GM18909 (cell line): ENCODE measurements at regions not wholly inside any gene's neighbourhood (a gene's known extent, or its start where the extent isn't known, plus 50 kb on each side); places are given as distances from the start of the nearest gene placed in this dataset.
"Not testable (repeated sequence)": the region's sequence is repeated elsewhere in the genome, so short reads cannot be mapped to it uniquely, and the experiment has no call there.

ENCODE experiments used
- ATAC-seq: cut with Tn5 transposase; IDR thresholded peaks from one replicate; pipeline ENCODE4 v1.9.1; 2021; ENCODE audit warnings: mild to moderate bottlenecking; ENCODE audit not compliant: unreplicated experiment, poor library complexity

DNA sequence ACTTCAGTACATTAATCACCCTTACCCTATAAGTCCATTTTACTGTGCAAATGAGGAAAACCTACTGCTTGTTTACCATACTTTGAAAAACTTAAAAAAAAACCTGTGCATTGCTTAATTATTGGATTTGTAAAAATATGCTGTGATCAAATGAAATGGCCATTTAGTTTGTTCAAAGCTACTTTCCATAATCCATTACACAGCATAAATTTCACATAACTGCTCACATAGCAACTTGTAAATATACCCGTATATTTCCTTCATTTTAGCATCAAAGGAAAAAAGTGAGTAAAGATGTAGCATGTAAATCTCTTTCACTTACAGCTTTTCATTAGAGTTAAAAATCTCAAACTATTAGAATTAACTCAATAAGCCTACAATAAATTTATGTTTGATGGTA lies 415.1 kb downstream of the NR4A2 start:
- ATAC-seq: no peak

DNA sequence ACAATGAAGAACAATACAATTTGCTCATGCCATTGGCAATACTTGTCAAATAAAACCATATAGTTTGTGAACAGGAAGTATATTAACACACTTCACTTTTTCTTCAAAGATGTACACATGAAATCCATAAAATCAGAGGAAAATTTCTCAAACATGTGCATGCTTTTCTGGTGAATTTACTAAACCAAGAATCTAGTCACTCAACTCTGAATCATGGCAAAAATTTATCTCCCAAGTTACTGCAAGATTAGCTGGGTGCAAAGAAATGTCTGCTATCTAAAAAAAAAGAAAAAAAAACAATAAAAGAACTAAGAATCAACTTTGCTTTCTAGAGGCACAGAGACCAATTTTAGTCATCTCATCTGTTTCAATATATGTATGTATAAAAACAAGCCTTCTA lies 419.2 kb downstream of the NR4A2 start:
- no peak for ATAC-seq

DNA sequence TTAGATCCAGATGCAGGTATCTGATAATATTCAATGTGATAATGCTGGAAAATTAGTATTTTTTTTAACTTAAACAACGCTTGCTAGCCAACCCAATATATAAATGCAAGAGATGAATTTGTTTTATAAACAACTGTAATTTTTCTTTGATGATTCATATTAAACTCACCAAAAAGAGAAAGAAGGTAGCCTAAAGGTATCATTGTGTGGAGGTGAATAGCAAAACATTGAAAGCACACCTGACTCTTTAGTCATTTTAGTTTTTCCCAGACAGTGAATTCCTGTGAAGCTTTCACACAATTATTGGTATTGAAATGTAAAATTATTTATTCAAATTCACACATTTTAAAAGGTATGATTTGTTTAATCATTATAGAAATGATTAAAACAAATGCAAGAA lies 424.0 kb downstream of the NR4A2 start:
- no peak for ATAC-seq

DNA sequence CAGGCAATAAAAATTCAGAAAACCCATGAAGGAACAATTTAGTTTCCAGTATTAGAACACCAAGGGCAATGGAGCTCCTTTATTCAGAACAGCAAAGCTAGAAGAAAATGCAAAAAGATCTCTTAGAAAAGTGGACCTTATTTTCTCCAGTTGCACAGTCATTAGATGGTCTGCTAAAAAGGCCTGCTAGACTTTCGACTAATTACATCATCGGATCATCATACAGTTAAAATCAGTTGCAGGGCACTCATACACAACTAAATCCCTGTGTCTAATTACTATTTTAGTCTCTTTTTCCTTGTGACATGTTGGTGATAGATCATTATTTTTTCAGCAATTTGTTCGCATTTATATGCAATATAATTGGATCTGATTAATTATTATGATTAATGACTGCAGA lies 425.3 kb downstream of the NR4A2 start:
- ATAC-seq: no peak

DNA sequence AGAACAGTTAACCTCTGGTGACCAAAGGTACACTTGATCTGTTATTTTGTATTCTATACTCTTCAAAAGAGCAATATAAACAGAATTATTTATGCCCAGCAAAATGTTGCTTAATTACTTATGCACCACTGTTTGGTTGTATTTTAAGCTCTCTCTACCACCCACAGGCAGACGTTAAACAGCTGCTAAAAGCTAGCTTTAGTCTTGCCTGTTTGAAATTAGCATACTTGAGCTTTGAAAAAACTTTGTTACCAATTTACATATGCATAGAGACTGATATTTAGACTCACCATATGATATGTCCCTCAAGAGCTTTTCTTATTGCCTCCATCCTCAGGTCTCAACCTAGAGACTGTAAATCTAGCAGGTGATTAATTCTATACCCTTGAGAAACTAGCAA lies 426.9 kb downstream of the NR4A2 start:
- ATAC-seq: no peak

DNA sequence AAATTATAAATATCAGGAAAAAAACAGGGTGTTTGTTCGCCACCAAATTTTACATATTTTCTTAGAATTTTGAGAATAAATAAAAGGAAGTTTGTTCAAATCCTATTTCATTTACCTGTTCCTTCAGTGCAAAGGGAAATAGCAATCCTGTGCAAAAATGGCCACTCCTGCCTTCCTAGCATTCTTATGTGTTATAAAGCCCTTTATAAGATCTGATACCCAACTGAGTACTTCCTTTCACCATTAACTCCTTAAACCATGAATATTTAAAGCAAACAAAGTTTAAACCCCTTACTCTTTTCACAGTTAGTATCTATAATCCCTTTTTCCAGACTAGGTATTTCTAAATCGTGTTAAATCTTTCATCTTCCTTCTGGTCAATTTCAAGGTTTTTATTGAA lies 427.8 kb downstream of the NR4A2 start:
- no peak for ATAC-seq

DNA sequence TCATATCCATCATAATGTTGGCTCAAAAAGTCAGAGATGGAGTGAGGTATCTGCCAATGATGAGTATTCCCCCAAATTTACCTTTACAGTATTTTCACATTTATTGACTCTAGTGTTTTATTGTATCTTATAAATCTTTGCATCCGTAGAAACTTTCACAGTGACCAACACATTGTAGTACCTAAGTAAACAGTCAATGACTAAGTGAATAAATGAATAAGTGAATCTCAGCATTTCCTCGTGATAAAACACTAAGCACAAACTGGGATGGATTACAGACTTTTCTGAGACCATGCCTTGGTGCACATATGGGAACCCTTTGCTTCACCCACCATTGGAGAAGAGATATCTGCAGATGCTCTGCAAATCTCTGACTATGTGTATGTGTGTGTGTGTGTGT lies 429.9 kb downstream of the NR4A2 start:
- no peak for ATAC-seq

DNA sequence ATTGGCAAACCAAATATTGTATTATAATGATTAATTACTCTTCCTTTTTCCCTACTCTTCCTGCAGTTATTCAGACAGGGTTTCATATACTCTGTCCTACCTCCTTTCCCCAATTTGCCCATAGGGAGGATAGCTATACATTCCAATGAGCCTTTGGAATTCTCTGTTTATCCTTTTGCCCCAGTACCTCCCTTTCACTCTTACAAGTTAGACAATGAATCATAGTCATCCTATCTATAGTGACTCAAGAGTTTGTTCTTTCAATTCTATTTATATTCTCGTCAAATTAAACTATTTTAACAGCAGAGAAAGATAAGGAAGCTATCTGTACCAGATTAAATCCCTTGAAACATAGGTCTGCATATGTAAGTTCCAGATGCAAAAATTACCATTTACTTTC lies 437.5 kb downstream of the NR4A2 start:
- ATAC-seq: no peak

DNA sequence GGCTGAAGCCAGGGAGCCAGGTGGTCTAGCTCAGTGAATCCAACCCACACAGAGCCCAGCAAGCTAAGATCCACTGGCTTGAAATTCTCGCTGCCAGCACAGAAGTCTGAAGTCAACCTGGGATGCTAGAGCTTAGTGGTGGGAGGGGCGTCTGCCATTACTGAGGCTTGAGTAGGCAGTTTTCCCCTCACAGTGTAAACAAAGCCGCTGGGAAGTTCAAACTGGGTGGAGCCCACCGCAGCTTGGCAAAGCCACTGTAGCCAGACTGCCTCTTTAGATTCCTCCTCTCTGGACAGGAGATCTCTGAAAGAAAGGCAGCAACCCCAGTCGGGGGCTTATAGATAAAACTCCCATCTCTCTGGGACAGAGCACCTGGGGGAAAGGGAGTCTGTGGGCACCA lies 452.1 kb downstream of the NR4A2 start:
- ATAC-seq: not testable (repeated sequence)

DNA sequence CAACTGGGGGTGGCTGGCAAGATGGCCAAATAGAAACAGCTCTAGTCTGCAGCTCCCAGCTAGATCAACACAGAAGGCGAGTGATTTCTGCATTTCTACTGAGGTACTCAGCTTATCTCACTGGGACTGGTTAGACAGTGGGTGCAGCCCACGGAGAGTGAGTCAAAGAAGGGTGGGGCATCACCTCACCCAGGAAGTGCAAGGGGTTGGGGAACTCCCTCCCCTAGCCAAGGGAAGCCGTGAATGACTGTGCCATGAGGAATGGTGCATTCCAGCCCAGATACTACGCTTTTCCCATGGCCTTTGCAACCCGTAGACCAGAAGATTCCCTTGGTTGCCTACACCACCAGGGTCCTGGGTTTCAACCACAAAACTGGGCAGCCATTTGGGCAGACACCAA lies 452.6 kb downstream of the NR4A2 start:
- ATAC-seq: not testable (repeated sequence)

DNA sequence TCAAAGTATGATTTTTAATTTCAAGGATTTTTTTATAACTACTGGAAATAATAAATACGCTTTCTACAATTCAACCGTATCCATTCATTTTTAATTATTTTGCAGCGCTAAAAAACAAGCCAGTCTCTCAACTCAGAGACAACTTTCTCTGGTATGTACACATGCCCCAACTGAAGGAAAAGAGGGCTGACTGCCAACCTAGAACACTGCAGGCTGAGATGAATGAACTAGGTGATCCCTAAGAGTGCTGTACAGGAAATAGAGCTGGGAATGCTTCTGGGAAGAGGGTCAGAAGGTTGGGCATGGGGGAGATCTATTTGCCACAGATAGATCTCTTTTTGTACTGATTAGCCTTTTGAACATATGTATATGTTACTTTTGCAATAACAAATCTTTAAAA lies 460.1 kb downstream of the NR4A2 start:
- ATAC-seq: no peak

DNA sequence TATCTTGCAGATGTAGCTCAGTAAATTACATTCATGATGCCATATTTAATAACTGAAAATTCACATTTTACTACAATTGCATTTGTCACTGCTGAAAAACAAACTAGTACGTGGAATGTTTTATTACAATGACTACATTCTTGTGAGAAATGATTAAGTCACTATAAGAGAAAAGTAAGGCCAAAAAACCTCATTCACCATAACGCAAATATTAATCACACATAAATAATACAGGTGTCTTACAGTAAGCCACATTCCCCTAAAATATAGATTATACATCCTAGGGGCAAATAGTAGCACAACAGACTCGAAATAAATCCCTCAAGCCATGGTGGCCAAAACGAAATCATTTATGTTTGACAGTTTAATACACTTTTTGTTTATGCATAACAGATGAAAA lies 460.6 kb downstream of the NR4A2 start:
- no peak for ATAC-seq

DNA sequence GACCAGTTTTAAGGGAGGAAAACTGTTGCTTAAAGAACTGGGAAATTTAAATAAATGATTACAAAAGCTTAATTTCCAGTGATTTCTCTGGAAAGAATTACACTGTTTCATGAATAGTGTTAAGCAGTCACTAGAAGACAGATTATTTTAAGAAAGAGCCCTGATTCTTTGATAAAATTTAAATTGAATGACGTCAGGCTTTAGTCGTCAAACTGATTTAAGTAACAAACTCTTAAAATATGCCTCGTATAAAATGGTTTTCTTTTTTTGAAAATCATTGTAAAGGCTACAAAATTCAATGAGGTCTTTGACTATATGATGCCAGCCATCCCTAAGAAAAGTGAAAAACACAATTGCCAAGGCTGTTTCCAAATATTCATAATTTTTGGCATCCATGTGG lies 465.0 kb downstream of the NR4A2 start:
- ATAC-seq: no peak

DNA sequence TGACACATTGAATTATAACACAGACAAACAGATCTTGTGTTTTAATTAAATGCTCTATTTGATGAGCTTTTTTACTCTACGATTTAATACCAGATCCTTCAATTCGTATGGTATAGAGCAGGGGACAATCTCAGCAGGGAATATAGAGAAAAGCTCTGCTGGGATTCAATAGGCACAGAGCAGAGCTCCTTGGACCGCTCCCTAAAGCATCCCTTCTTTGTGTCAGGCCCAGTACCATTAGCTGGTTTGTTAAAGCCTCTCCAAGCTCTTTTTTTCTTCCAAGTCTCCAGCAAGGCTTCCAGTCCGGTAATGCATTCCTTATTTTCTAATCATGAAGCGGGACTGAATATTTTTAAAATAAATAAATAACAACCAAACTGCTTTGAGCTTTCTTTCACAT lies 466.0 kb downstream of the NR4A2 start:
- ATAC-seq: no peak

DNA sequence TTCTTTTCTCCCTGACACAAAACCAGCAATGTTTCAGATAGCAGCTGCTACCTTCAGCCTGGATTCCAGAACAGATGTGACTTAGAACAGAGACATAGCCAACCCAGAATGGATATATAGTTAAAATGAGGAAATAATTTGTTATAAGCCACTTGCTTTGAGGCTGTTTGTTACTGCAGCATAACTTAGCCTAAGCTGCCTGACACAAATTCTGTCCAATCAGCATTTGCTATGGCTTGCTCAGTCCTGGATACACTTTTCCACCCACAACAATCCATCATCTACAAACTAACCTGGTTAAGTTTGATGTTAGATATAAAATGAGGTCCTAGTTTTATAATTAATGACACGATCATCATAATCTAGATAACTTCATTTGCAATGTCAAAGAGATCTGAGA lies 480.4 kb downstream of the NR4A2 start:
- ATAC-seq: no peak

DNA sequence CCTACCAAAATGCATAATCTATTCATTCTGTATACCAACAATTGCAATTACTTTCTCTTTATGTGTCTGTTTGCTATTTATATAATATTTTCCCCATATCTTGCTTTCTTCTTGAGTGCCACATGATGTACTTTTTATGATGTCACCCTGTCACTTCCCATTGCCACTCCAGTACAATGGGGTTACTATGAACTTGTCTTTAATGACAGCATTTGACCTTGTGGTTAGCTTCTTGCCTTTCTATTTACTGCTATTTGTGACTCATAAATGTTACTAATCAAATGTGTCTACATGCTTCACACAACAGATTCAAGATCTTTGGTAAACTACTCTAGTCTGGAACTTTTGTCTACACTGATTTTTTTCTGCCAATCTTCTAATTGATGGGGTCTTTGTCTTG lies 486.3 kb downstream of the NR4A2 start:
- ATAC-seq: no peak

DNA sequence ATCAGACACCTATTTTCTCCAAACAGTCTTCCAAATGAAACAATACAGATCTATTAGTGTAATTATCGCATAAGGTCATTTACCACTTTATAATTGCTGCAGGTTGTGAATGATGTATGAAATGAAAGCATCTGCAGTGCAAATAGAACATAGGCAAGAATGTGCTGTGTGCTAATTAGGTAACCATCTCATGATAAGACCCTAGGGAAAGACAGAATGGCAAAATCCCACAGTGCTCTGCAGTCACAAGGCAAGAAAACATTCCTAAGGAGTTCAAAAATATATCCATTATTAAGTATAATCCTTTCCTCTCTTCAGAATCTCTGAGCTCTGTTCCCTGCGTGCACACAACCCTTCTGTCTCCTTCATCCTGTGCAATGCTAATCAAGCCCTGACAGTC lies 488.1 kb downstream of the NR4A2 start:
- ATAC-seq: no peak

DNA sequence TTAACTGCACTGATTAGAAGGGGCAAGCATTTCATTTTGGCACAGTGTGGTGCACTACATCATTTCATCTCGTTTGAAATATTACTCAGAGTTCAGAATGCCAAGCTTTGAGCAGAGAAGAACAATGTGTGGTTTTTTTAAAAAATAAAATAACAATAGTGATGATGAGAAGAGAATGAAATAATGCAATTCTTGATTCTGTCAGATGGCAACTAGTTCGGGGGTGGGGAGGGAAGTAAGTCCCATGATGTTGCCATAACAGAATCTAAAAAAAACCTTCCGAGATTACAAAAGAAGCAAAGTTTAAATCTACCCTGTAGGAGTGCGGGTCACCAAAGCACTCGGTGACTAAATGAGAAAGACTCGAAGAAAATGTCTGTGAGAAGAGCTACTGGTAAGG lies 490.4 kb downstream of the NR4A2 start:
- ATAC-seq: no peak

DNA sequence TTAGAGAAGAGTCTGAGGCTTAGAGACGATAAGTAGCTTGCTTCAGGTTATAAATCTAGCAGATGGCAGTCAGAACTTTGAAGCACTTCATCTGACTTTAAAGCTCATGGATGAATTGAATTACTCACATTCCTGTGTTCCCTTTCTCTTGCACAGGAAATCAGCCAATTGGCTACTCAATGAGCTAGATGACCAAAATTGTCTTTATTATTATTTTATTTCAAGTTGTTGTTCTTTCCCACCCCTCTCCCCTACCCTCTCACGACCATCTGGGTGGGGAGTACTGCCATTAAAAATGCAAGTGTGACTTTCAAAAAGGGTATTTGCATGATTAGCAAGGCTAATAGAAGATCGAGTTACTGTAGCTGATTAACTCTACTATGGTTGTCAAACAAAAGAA lies 491.1 kb downstream of the NR4A2 start:
- no peak for ATAC-seq

DNA sequence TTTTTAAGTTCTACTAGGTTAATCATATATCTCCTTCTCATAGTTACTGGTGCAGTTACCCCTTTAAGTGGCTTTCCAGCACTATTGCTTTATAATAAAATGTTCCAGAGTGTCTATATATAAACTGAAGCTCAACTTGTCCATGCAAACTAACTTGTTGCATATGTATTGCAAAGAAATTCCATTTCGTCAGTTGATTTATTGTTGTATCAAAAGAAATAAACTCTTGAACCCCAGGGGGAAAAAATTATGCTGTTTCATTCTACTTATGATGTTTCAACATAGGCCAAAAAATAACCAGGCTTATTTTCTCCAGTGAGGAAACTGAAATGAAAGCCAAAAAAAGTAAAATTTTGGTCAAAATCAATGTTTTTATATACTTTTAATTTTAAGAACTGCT lies 491.9 kb downstream of the NR4A2 start:
- ATAC-seq: no peak

DNA sequence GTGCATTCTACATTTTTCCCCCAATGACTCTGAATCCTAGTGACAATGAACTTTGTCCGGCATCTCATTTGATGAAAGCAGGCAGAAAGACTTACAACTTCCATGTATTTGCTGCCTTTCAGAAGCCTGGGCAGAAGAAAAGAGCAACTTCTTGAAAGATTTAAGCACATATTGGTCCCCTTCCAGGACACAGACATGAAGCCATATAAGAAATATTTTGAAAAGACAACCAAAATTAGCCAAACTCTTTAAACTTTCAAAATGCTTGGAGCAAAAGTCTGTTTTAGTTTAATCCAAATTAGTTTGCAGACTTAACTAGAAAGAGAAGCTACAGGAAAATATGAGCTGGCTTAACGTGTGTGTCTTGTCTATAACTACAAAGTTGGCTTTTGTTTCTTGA lies 492.5 kb downstream of the NR4A2 start:
- ATAC-seq: no peak

DNA sequence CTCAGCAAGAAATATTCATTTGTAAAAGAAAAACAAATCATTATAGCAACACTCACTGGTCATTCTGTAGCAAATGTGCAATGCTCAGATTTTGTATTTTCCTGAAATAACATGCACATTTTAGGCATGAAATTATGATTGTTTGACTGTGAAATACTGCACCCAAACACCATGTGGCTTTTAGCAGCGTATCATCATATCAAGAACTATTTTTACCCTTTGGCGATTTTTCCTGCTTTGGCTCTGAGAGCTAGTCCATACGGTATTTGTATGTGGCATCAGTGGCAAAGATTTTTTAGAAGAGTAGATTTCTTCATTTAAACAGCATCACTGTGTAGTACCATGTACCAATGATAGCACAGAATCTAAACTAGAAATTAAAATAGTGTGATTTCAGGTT lies 493.1 kb downstream of the NR4A2 start:
- no peak for ATAC-seq

DNA sequence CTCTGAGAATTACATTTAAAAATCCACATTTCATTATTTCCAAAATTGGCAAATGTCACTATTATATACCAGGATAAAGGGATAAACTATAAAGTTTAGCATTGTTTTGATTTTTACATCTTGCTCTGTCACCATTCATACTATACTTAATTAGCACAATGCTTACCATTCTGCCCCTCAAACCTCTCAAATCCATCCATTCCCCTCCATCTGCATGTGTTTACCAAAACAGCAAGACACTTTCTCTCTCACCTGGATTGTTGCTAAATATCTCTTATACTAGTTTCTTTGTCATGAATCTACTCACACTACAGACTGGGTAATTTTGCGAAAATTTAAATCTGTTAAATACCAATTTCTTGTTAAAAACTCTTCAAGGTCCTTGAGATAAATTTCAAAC lies 496.1 kb downstream of the NR4A2 start:
- no peak for ATAC-seq
